MM.1S (cell line): ENCODE measurements at regions not wholly inside any gene's neighbourhood (a gene's known extent, or its start where the extent isn't known, plus 50 kb on each side); places are given as distances from the start of the nearest gene placed in this dataset.

Experiments
- DNase-seq: peaks from one replicate; pipeline ENCODE4 v3.0.0-alpha.2; 2015
- H2AFZ ChIP-seq: fragments of 300-600 bp; sonication (generic); 2 replicates; pipeline ENCODE4 v1.6.0; 2016; ENCODE audit warnings: antibody characterized with exemption, low read length
- H3F3A ChIP-seq: fragments of 300-600 bp; sonication (generic); 2 replicates; pipeline ENCODE4 v1.6.1; 2016; ENCODE audit warnings: mild to moderate bottlenecking, antibody characterized with exemption, low read length, moderate library complexity, mixed read lengths; ENCODE audit not compliant: insufficient read depth
- H3K27ac ChIP-seq: fragments of 300-600 bp; sonication (generic); 2 replicates; pipeline ENCODE4 v1.5.1; 2016; ENCODE audit warnings: mild to moderate bottlenecking, low read length
- H3K27me3 ChIP-seq: fragments of 300-600 bp; sonication (generic); replicated peaks from 2 replicates; pipeline ENCODE4 v1.6.0; 2016; ENCODE audit warnings: low read length; ENCODE audit not compliant: insufficient read depth
- H3K36me3 ChIP-seq: fragments of 300-600 bp; sonication (generic); replicated peaks from 2 replicates; pipeline ENCODE4 v1.6.1; 2016; ENCODE audit warnings: mild to moderate bottlenecking, low read length, mixed read lengths; ENCODE audit not compliant: insufficient read depth
- H3K4me1 ChIP-seq: fragments of 300-600 bp; sonication (generic); 2 replicates; pipeline ENCODE4 v1.6.1; 2016; ENCODE audit warnings: low read length, mixed read lengths
- H3K4me2 ChIP-seq: fragments of 300-600 bp; sonication (generic); 2 replicates; pipeline ENCODE4 v1.6.0; 2016; ENCODE audit warnings: low read depth, low read length
- H3K4me3 ChIP-seq: fragments of 300-600 bp; sonication (generic); 2 replicates; pipeline ENCODE4 v1.5.1; 2016; ENCODE audit warnings: low read length, mixed read lengths
- H3K79me2 ChIP-seq: fragments of 300-600 bp; sonication (generic); 2 replicates; pipeline ENCODE4 v1.6.1; 2016; ENCODE audit warnings: mixed run types, low read length, mixed read lengths
- H3K9ac ChIP-seq: fragments of 300-600 bp; sonication (generic); 2 replicates; pipeline ENCODE4 v1.6.1; 2016; ENCODE audit warnings: low read length, mixed read lengths
- H3K9me2 ChIP-seq: fragments of 300-600 bp; sonication (generic); replicated peaks from 2 replicates; pipeline ENCODE4 v1.6.1; 2016; ENCODE audit warnings: mild to moderate bottlenecking, low read length, mixed read lengths; ENCODE audit not compliant: insufficient read depth
- H3K9me3 ChIP-seq: fragments of 300-600 bp; sonication (generic); replicated peaks from 2 replicates; pipeline ENCODE4 v1.6.1; 2016; ENCODE audit warnings: mild to moderate bottlenecking, low read length, mixed read lengths; ENCODE audit not compliant: insufficient read depth
- H4K20me1 ChIP-seq: fragments of 300-600 bp; sonication (generic); 2 replicates; pipeline ENCODE4 v1.6.1; 2016; ENCODE audit warnings: mild to moderate bottlenecking, low read length, moderate library complexity, mixed read lengths; ENCODE audit not compliant: insufficient read depth
- EZH2 ChIP-seq: fragments of 300-600 bp; sonication (generic); optimal IDR thresholded peaks from 2 replicates; pipeline ENCODE3; 2017; ENCODE audit warnings: low read depth, mild to moderate bottlenecking, antibody characterized with exemption, low read length, mixed read lengths
- EZH2phosphoT487 ChIP-seq: fragments of 300-600 bp; sonication (generic); IDR thresholded peaks from 2 replicates; pipeline ENCODE4 v1.6.1; 2018; ENCODE audit warnings: antibody characterized with exemption, low read length
- TF ChIP-seq, protein P1 (sequence below): fragments of 300-600 bp; sonication (generic); IDR thresholded peaks from 2 replicates; pipeline ENCODE4 v1.5.1; 2016; ENCODE audit warnings: antibody characterized with exemption, low read length, mixed read lengths

DNA sequence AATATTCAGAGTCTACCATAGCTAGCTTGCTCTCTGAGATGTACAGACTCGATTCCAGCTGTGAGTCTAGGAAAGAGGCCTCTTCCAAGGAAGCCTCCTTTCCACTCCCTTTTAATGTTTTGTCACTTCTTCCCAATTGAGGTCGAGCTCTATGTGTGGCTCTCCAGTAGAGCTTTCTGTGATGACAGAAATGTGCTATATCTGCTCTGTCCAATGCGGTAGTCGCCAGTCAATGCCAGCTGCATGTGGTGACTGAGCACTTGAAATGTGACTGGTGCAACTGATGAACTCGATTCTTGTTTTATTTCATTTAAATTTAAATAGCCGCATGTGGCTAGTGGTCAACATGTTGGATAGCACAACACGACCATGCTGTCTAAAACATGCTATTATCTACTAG lies 387.0 kb upstream of the NRP1 start:
- no peaks in the 10 kb centered on the region for H3F3A ChIP-seq
- H3K79me2 ChIP-seq: no peaks in the 10 kb centered on the region
- H4K20me1 ChIP-seq: no peaks in the 10 kb centered on the region
- H3K4me2 ChIP-seq: no peak overlapping the region
- no peak overlapping the region for H3K4me3 ChIP-seq
- no peaks in the 10 kb centered on the region for H3K4me1 ChIP-seq
- no peaks in the 10 kb centered on the region for H3K9me3 ChIP-seq
- H3K27me3 ChIP-seq: no peaks in the 10 kb centered on the region
- H3K36me3 ChIP-seq: no peaks in the 10 kb centered on the region
- DNase-seq: no peak
- H3K27ac ChIP-seq: no peak overlapping the region
- H3K9ac ChIP-seq: no peak overlapping the region
- no peak overlapping the region for H2AFZ ChIP-seq
- H3K9me2 ChIP-seq: no peaks in the 10 kb centered on the region
- TF ChIP-seq, protein P1, sequence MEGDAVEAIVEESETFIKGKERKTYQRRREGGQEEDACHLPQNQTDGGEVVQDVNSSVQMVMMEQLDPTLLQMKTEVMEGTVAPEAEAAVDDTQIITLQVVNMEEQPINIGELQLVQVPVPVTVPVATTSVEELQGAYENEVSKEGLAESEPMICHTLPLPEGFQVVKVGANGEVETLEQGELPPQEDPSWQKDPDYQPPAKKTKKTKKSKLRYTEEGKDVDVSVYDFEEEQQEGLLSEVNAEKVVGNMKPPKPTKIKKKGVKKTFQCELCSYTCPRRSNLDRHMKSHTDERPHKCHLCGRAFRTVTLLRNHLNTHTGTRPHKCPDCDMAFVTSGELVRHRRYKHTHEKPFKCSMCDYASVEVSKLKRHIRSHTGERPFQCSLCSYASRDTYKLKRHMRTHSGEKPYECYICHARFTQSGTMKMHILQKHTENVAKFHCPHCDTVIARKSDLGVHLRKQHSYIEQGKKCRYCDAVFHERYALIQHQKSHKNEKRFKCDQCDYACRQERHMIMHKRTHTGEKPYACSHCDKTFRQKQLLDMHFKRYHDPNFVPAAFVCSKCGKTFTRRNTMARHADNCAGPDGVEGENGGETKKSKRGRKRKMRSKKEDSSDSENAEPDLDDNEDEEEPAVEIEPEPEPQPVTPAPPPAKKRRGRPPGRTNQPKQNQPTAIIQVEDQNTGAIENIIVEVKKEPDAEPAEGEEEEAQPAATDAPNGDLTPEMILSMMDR: no peak

DNA sequence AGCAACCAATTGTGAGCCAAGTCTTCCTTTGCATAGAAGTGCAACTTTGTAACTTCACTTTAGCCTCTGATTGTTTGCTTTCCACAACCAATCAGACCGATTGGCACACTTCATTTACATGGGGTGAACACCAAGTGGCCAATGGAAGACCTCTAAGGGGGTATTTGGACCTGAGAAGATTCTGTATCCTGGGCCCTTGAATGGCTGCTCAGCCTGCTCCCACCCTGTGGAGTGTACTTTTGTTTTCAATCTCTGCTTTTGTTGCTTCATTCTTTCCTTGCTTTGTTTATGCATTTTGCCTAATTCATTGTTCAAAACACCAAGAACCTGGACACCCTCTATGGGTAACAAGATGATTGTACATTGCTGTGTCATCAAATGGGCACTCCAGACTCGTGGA lies 385.7 kb upstream of the NRP1 start:
- Histone ChIP-seq H3K9ac (no peak overlapping the region), H3K27ac (no peak overlapping the region), H4K20me1 (no peaks in the 10 kb centered on the region), H3K4me2 (no peak overlapping the region), H3K9me2 (no peaks in the 10 kb centered on the region), H3K4me1 (no peaks in the 10 kb centered on the region), H3F3A (no peaks in the 10 kb centered on the region), H3K9me3 (no peaks in the 10 kb centered on the region), H3K79me2 (no peaks in the 10 kb centered on the region), H2AFZ (0 out of 2 replicates have a peak overlapping the region, but pooled peaks have one; percentile 3), H3K27me3 (no peaks in the 10 kb centered on the region), H3K36me3 (no peaks in the 10 kb centered on the region), H3K4me3 (no peak overlapping the region)
- TF ChIP-seq, protein P1: no peak
- TF ChIP-seq EZH2 (no peak), EZH2phosphoT487 (no peak)
- no peak for DNase-seq

DNA sequence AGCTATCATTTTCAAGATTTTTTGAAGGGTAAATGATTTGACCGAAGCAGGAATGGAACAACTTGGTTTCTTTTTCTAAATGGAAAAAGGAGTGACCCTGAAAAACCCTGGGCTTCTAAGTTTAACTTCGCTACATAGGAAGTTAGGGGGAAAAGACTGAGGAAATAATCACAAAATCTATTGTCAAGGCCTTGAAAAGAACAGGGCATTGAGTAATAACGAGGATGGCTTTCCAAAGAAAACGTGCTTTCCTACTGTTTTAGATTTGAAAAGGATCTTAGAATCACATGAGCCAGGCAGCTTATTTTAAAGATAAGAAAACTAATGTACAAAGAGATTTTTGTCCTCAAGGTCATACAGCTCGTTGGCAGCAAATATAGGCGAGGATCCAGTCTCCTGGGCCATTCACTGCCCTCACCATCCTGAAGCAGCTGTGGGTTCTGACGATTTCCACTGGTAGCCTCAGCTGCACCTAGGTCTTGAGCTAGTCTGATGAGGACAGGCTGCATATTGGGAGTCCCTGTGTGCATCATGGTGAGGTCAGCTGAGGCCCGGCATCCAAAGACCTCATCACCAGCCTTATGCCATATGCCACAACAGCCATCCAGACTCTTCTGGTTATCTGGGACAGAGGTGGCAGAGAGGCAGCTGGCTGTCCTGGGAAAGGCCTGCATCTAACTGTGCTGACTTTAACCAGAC lies 384.7 kb upstream of the NRP1 start:
- Histone ChIP-seq H2AFZ (no peak overlapping the region), H3K36me3 (no peaks in the 10 kb centered on the region), H3K4me3 (no peak overlapping the region), H3K4me1 (no peaks in the 10 kb centered on the region), H4K20me1 (no peaks in the 10 kb centered on the region), H3K9me2 (no peaks in the 10 kb centered on the region), H3K9ac (no peak overlapping the region), H3K9me3 (no peaks in the 10 kb centered on the region), H3K27ac (no peak overlapping the region), H3K27me3 (no peaks in the 10 kb centered on the region), H3K4me2 (no peak overlapping the region), H3F3A (no peaks in the 10 kb centered on the region), H3K79me2 (no peaks in the 10 kb centered on the region)
- DNase-seq: no peak
- no peak for TF ChIP-seq EZH2phosphoT487
- TF ChIP-seq, protein P1: no peak
- TF ChIP-seq EZH2: no peak
